ENCODE measurements at regions not wholly inside any gene's neighbourhood (a gene's known extent, or its start where the extent isn't known, plus 50 kb on each side); places are given as distances from the start of the nearest gene placed in this dataset.

DNA sequence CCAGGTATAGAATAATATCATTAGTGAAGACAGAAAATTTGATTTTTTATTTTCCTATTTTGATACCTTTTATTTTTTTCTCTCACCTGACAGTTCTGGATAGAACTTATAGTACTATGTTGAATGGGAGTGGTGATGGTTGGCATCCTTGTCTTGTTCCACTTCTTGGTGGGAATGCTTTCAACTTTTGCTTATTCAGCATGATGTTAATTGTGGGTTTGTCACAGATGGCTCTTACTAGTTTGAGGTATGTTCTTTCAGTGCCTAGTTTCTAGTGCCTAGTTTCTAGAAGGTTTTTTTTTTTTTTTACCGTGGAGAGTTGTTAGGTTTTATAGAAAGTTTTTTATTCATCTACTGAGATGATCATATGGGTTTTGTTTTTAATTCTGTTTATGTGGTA lies 516.3 kb upstream of the NOVA1 start:
- DNase-seq = no peak
- no peak for TF ChIP-seq POLR2A (IDR thresholded peaks at IDR 0.05)
- TF ChIP-seq, protein P1, sequence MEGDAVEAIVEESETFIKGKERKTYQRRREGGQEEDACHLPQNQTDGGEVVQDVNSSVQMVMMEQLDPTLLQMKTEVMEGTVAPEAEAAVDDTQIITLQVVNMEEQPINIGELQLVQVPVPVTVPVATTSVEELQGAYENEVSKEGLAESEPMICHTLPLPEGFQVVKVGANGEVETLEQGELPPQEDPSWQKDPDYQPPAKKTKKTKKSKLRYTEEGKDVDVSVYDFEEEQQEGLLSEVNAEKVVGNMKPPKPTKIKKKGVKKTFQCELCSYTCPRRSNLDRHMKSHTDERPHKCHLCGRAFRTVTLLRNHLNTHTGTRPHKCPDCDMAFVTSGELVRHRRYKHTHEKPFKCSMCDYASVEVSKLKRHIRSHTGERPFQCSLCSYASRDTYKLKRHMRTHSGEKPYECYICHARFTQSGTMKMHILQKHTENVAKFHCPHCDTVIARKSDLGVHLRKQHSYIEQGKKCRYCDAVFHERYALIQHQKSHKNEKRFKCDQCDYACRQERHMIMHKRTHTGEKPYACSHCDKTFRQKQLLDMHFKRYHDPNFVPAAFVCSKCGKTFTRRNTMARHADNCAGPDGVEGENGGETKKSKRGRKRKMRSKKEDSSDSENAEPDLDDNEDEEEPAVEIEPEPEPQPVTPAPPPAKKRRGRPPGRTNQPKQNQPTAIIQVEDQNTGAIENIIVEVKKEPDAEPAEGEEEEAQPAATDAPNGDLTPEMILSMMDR (IDR thresholded peaks at IDR 0.05) = no peak

DNA sequence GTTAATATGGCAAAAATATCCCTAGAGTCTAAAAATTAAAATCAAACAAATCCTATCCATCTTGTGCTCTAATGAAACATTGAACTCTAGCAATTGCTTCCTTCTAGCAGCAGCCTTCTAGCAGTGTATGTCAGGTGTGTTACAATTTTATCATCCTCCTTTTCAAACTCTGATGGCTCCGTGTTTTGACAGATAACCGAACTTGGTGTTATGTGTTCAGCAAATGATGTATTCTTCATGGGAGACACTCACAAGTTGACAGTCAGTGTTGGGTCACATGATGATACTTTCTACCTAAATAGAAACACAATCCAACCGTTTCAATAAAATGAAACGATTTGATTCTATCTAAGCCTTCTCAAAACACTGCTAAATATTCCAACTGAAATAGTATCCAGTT lies 525.3 kb upstream of the NOVA1 start:
- no peak overlapping the region for H3K27ac ChIP-seq
- intact Hi-C loops (cut with DNase I) = loop anchor here (5.0 kb wide), 1 partner anchor 269 kb away; no protein-coding TSS in a partner anchor
- H3K9me3 ChIP-seq = no peaks in the 10 kb centered on the region
- no peaks in the 10 kb centered on the region for H3K4me1 ChIP-seq
- no peaks in the 10 kb centered on the region for H3K36me3 ChIP-seq
- no peak for TF ChIP-seq POLR2A (IDR thresholded peaks at IDR 0.05)
- TF ChIP-seq, protein P1 (IDR thresholded peaks at IDR 0.05) = no peak
- DNase-seq = no peak
- no peaks in the 10 kb centered on the region for H3K27me3 ChIP-seq
- no peak overlapping the region for H3K4me3 ChIP-seq (replicated peaks in 1 of 3)
- 75 to 85% methylated on average over 4 of the region's 4 CpGs for WGBS, 2 donors

More for the DNA sequence above, 516.3 kb upstream of the NOVA1 start:
- no peaks in the 10 kb centered on the region for H3K4me1 ChIP-seq
- no peak overlapping the region for H3K27ac ChIP-seq
- no peaks in the 10 kb centered on the region for H3K36me3 ChIP-seq
- intact Hi-C loops (cut with DNase I) = no loop called here
- 0% methylated on average over 1 of the region's 1 CpG for WGBS, 2 donors
- H3K27me3 ChIP-seq = no peaks in the 10 kb centered on the region
- no peaks in the 10 kb centered on the region for H3K9me3 ChIP-seq
- H3K4me3 ChIP-seq (replicated peaks in 1 of 3) = no peak overlapping the region

DNA sequence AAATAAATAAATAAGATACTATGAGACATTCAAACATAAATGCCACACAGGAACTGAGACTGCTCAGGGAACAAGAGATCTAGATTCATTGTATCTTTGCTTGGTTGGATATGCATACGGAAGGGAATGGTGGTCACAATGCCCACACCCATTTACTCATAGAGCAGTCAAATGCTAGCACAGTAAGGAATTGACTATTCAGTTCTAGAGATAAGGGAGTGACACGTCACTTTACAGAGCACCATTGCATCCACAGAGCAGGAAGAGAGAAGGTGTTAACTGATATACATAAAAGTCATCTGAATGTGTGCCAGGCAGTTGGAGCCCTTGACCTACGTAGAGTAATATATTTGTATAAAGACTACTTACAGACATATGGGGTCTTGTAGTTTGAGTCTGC lies 530.0 kb upstream of the NOVA1 start:
- H3K27me3 ChIP-seq = no peaks in the 10 kb centered on the region
- DNase-seq = no peak
- TF ChIP-seq POLR2A (IDR thresholded peaks at IDR 0.05) = no peak
- TF ChIP-seq, protein P1 (IDR thresholded peaks at IDR 0.05) = no peak
- intact Hi-C loops (cut with DNase I) = no loop called here
- H3K36me3 ChIP-seq = no peaks in the 10 kb centered on the region
- no peak overlapping the region for H3K4me3 ChIP-seq (replicated peaks in 1 of 3)
- H3K27ac ChIP-seq = no peak overlapping the region
- 80 to 89% methylated on average over 3 of the region's 3 CpGs for WGBS, 2 donors
- H3K9me3 ChIP-seq = no peaks in the 10 kb centered on the region
- no peaks in the 10 kb centered on the region for H3K4me1 ChIP-seq

DNA sequence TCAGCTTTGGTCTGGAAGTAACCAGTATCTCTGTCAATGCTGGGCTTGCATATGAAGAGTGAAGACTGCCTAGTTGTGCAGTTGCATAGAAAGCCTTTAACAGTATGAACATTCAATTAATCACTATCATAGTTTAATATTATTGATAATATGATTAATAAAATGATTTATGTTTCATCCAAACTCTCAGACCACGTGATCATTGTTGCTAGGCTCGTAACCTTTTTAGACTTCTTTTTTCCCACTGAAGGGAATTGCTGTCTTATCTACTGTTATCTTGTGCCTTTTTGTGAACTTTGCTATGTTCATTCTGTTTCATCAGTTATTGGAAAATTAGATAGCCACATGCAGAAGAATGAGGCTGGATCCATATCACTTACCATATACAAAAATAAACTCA lies 536.4 kb upstream of the NOVA1 start:
- no peaks in the 10 kb centered on the region for H3K9me3 ChIP-seq
- H3K4me1 ChIP-seq = no peaks in the 10 kb centered on the region
- H3K36me3 ChIP-seq = no peaks in the 10 kb centered on the region
- intact Hi-C loops (cut with DNase I) = no loop called here
- 81 to 90% methylated on average over 2 of the region's 2 CpGs for WGBS, 2 donors
- H3K27ac ChIP-seq = no peak overlapping the region
- H3K4me3 ChIP-seq (replicated peaks in 1 of 3) = no peak overlapping the region
- TF ChIP-seq POLR2A (IDR thresholded peaks at IDR 0.05) = no peak
- TF ChIP-seq, protein P1 (IDR thresholded peaks at IDR 0.05) = no peak
- no peaks in the 10 kb centered on the region for H3K27me3 ChIP-seq
- DNase-seq = no peak

DNA sequence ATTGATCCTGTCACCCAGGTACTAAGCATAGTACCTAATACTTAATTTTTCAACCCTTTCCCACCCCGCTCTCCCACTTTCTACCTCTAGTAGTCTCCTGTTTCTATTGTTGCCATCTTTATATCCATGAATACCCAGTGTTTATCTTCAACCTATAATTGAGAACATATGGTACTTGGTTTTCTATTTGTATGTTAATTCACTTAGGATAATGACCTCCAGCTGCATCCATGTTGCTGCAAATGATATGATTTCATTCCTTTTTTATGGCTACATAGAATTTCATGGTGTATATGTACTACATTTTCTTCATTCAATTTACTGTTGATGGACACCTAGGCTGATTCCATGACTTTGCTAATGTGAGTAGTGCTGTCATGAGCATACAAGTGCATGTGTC lies 547.3 kb upstream of the NOVA1 start:
- H3K27me3 ChIP-seq = no peaks in the 10 kb centered on the region
- H3K36me3 ChIP-seq = no peaks in the 10 kb centered on the region
- DNase-seq = no peak
- H3K27ac ChIP-seq = no peak overlapping the region
- H3K4me3 ChIP-seq (replicated peaks in 1 of 3) = no peak overlapping the region
- H3K4me1 ChIP-seq = no peaks in the 10 kb centered on the region
- intact Hi-C loops (cut with DNase I) = no loop called here
- 87 to 90% methylated on average over 1 of the region's 1 CpG for WGBS, 2 donors
- H3K9me3 ChIP-seq = no peaks in the 10 kb centered on the region
- TF ChIP-seq, protein P1 (IDR thresholded peaks at IDR 0.05) = no peak
- no peak for TF ChIP-seq POLR2A (IDR thresholded peaks at IDR 0.05)

Measured in thyroid gland (tissue), 4 donors.